ENCODE measurements at regions not wholly inside any gene's neighbourhood (a gene's known extent, or its start where the extent isn't known, plus 50 kb on each side); places are given as distances from the start of the nearest gene placed in this dataset.
"Not testable (repeated sequence)": the region's sequence is repeated elsewhere in the genome, so short reads cannot be mapped to it uniquely, and the experiment has no call there.

GRCh38 chr2:226187156-226187555 lies 612.5 kb downstream of the IRS1 start:
- no peak for FAIRE-seq
- no peak for DNase-seq (ENCODE audit: low spot score in 2 of 2)

DNA sequence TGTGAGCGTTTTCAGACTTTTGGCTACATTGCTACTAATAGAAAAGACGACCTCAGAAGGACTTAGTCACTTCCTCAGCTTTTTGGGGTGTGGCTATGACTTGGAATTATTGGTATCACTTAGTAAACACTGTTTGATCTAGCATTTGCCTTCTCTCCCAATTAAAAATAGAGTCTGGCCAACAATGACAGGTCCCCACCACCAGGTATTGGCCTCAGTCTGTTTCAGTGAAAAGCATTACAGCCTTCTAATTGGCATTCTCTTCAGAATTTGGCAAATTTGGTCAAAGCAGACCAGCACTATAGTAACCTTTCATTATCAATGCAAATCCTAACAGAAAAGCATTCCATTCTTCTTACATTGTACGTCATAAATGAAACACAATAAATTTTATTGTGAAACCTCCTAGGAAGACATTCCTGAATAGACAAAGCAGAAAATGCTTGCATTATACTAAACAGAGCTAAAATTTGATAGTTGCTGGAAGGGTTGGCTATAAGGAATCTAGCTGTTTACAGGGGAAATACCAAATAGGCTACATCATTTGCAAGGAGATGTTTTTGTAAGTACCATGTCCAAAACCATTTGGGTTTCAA lies 613.9 kb downstream of the IRS1 start:
- FAIRE-seq: no peak
- DNase-seq (ENCODE audit: low spot score in 2 of 2): no peak

DNA sequence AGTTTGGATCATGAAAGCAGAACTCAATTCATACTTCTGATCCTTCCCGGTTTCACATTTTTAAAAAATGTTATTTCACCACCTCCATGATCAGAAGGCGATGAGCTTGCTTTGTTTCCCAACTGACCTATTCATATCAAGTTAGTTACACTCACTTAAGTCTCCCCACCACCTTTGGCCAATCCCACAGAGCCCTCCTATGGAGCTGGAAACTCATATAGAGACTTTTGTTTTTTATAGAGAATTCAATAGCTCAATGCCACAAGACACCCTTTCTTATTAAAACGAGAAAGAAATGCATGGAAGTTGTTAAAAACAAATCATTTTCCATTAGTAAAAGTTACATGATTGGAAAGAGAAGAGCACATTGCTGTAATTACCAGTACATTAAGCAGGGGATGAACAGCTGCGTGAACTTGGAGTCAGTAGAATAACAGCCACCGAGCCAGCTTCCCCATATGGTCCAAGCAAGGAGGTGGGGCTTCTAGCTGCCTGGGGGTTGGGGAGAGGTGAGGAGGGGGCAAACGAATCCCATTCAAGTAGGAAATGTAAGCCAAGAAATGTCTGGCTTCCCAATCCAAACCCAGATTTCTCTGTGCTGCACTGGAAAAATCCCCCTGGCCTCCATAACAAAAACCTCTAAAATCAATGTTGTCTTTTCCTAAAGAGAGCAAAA lies 614.5 kb downstream of the IRS1 start:
- no peak for FAIRE-seq
- no peak for DNase-seq (ENCODE audit: low spot score in 2 of 2)

- FAIRE-seq (no peak), DNase-seq (ENCODE audit: low spot score in 2 of 2) (no peak)
These were observed 615.1 kb downstream of the IRS1 start for GRCh38 chr2:226184540-226184939.

GRCh38 chr2:226183550-226183949 lies 616.1 kb downstream of the IRS1 start:
- DNase-seq (ENCODE audit: low spot score in 2 of 2) (no peak), FAIRE-seq (no peak)

DNA sequence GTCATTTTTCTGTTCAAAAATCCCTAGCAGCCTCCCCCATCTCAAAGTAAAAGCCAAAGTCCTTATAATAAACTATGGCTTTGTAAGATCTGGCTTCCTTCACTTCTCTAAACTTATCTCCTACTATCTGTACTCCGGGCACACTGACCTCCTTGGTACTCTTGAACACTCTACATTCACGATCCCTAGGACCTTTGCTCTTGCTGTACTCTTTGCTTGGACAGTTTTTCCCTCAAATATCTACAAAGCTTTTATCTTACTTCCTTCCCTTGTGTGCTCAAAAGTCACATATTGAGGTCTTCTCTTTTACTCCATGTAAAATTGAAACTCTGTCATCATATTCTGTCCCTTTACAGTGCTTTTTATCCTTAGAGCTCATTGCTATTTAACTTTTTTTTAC lies 616.6 kb downstream of the IRS1 start:
- no peak for FAIRE-seq
- DNase-seq (ENCODE audit: low spot score in 2 of 2): no peak

DNA sequence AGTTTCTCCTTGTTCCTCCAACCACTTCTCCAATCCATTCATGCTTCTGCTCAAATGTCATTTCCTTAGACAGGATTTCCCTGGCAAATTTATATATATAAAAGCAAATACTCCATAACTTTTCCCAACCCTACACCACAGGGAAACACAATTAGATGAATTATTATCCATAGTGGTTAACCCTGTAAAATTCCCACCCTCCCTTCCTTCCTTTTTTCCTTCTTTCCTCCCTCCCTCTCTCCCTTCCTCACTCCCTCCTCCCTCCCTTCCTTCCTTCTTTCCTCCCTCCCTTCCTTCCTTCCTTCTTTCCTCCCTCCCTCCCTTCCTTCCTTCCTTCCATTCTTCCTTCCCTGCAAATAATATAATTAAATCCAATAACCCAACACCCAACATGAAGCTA lies 617.7 kb downstream of the IRS1 start:
- DNase-seq (ENCODE audit: low spot score in 2 of 2) (no peak), FAIRE-seq (no peak)

GRCh38 chr2:226180281-226180884 lies 619.2 kb downstream of the IRS1 start:
- FAIRE-seq: no peak
- DNase-seq (ENCODE audit: low spot score in 2 of 2): no peak

GRCh38 chr2:226179010-226179409 lies 620.6 kb downstream of the IRS1 start:
- FAIRE-seq (no peak), DNase-seq (ENCODE audit: low spot score in 2 of 2) (no peak)

- FAIRE-seq: no peak
- no peak for DNase-seq (ENCODE audit: low spot score in 2 of 2)
These were observed 623.2 kb downstream of the IRS1 start for GRCh38 chr2:226176283-226176984.

GRCh38 chr2:226174390-226174789 lies 625.2 kb downstream of the IRS1 start:
- FAIRE-seq: no peak

DNA sequence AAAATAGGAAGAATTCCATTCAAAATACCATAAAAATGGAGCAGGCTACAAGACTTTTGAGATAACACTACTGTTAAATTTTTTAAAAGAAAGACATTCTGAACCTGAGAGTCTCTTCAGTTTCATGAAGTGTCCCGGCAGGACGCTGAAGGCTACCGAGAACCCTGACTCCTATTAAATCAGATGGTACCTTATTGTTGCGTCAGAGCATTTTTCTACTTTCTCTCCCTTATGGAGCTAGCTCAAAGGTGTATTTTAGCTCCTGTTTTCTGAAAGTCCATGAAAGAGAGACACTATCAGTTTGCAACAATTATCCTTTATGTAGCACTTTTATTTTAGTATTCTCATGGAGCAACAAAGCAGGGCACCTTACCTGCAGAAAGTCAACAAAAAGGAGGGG lies 626.7 kb downstream of the IRS1 start:
- DNase-seq (ENCODE audit: low spot score in 2 of 2): no peak
- no peak for FAIRE-seq

More at GRCh38 chr2:226174390-226174789, 625.2 kb downstream of the IRS1 start:
- no peak for DNase-seq (ENCODE audit: low spot score in 2 of 2)

DNA sequence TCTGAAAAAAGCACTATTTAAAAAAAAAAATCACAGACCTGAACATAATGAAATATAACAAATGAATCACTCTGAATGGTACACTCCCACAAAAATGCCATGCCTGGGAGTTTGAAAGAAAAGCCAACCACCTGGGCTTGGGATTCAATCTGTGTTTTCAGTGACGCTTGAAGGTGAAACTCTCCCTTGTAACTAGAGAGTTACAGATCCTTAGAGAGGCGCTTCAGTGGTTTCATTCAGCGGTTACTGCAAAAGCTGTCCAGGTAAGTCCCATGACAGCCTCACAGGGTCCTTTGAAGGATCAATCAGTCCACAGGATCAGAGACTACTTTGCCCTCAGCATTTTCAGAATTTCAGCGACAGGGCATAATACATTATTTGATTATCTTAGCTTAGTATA lies 627.3 kb downstream of the IRS1 start:
- DNase-seq (ENCODE audit: low spot score in 2 of 2) (no peak), FAIRE-seq (no peak)

- FAIRE-seq (no peak), DNase-seq (ENCODE audit: low spot score in 2 of 2) (no peak)
These were observed 629.7 kb downstream of the IRS1 start for GRCh38 chr2:226169751-226170581.

- FAIRE-seq: no peak
- no peak for DNase-seq (ENCODE audit: low spot score in 2 of 2)
These were observed 631.0 kb downstream of the IRS1 start for GRCh38 chr2:226168496-226169160.

GRCh38 chr2:226164512-226164911 lies 635.1 kb downstream of the IRS1 start:
- FAIRE-seq: no peak
- no peak for DNase-seq (ENCODE audit: low spot score in 2 of 2)

GRCh38 chr2:226160617-226161016 lies 639.0 kb downstream of the IRS1 start:
- not testable (repeated sequence) for DNase-seq (ENCODE audit: low spot score in 2 of 2); FAIRE-seq

DNA sequence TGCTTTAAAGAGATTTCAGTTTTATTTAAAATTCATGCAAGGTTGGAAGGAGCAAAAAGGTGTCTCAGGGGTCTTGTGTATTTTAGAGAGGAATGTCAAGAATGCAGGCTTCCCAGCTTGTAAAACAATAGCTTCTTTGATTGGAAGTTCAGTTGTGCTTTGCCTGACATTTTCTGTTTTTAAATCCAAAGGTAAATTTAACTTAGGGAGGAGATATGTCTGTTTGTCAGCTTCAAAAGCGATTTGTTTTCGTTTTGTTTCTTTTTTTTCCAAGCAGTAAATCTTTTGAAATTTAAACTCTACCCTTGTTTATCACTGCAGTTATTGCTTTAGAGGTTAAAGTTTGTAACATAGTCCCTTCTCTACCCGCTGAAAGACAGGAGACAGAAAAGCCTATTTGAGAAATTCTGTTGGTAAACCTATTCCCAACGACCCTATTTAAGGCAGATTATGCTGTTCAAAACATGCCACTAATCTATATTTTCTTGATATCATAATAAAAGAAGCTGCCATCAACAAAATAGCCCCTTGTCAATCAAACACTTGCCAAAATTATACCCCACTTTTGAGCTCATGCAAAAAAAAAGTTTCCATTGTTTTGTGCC lies 639.6 kb downstream of the IRS1 start:
- DNase-seq (ENCODE audit: low spot score in 2 of 2): no peak
- no peak for FAIRE-seq

DNA sequence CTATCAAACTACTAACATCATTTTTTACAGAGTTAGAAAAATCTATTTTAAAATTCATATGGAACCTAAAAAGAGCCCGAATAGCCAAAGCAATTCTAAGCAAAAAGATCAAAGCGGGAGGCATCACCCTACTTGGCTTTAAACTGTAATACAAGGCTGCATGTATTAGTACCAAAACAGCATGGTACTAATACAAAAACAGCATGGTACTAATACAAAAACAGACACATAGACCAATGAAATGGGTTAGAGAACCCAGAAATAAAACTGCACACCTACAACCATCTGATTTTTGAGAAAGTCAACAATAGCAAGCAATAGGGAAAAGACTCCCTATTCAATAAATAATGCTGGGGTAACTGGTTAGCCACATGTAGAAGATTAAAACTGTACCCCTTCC lies 640.7 kb downstream of the IRS1 start:
- FAIRE-seq: no peak
- no peak for DNase-seq (ENCODE audit: low spot score in 2 of 2)

DNA sequence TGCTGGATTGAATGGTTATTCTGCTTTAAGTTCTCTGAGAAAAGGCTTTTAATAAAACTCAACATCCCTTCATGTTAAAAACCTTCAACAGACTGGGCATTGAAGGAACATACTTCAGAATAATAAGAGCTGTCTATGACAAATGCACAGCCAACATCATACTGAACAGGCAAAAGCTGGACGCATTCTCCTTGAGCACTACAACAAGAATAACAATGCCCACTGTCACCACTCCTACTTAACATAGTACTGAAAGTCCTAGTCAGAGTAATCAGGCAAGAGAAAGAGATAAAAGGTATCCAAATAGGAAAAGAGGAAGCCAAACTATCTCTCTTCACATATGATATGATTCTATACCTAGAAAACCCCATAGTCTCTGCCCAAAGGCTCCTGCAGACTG lies 641.4 kb downstream of the IRS1 start:
- no peak for DNase-seq (ENCODE audit: low spot score in 2 of 2)
- FAIRE-seq: no peak
